Naive thymus-derived CD4-positive, alpha-beta T cell (primary cell): ENCODE measurements at regions not wholly inside any gene's neighbourhood (a gene's known extent, or its start where the extent isn't known, plus 50 kb on each side); places are given as distances from the start of the nearest gene placed in this dataset.

Source experiments
- ATAC-seq: fragments of 150-1000 bp; cut with Tn5 transposase; 2 replicates; pipeline ENCODE4 v1.10.0; 2021; ENCODE audit warnings: mild to moderate bottlenecking, moderate library complexity
- CTCF ChIA-PET: fragments of 350-600 bp; sonication (Branson Sonifier 250); formaldehyde crosslinking; loops from one replicate; lab custom pipeline; 2021; ENCODE audit warnings: antibody characterized with exemption; lab: Charles Lee
- POLR2A ChIA-PET: fragments of 350-600 bp; sonication (Branson Sonifier 250); formaldehyde crosslinking; loops from one replicate; lab custom pipeline; 2021; ENCODE audit warnings: antibody characterized with exemption, inconsistent platforms; lab: Charles Lee
- DNase-seq, 9 donors: peaks; one replicate each; pipeline versions ENCODE4 v3.0.0 to v3.0.0-alpha.2; 2020 to 2022; ENCODE audit warnings: mixed read lengths in 1 of 9
- H3K27ac ChIP-seq: one replicate; pipeline ENCODE4 v1.7.0; 2013; ENCODE audit warnings: mild to moderate bottlenecking, low read depth, low read length, moderate library complexity
- H3K27me3 ChIP-seq, 2 donors: one replicate each; pipeline ENCODE4 v1.7.0; 2013; ENCODE audit warnings: low read length in 2 of 2, mild to moderate bottlenecking in 2 of 2, moderate library complexity in 2 of 2; ENCODE audit not compliant: control insufficient read depth in 2 of 2, insufficient read depth in 2 of 2
- H3K36me3 ChIP-seq, 3 experiments: 1 replicate in 2 of 3; 2 replicates in 1 of 3; pipeline ENCODE4 v1.7.0; 2013; ENCODE audit warnings: low read length in 3 of 3, mild to moderate bottlenecking in 3 of 3, moderate library complexity in 1 of 3; ENCODE audit not compliant: insufficient read depth in 3 of 3, control insufficient read depth in 2 of 3
- H3K4me1 ChIP-seq, 2 donors: one replicate each; pipeline ENCODE4 v1.7.0; 2013; ENCODE audit warnings: low read length in 2 of 2, mild to moderate bottlenecking in 2 of 2, moderate library complexity in 1 of 2; ENCODE audit not compliant: control insufficient read depth in 2 of 2, insufficient read depth in 2 of 2
- H3K4me3 ChIP-seq: 2 replicates; pipeline ENCODE4 v1.7.0; 2013; ENCODE audit warnings: mild to moderate bottlenecking, low read length
- H3K9me3 ChIP-seq, 3 experiments: 1 replicate in 2 of 3; 2 replicates in 1 of 3; pipeline ENCODE4 v1.7.0; 2013; ENCODE audit warnings: low read length in 3 of 3; ENCODE audit not compliant: control insufficient read depth in 2 of 3
- H3K27ac Mint-ChIP-seq, 9 donors: one replicate each; pipeline ENCODE4 v1.8.0; 2020 to 2022; ENCODE audit warnings: mixed read lengths in 9 of 9, mild to moderate bottlenecking in 8 of 9, moderate library complexity in 5 of 9, inconsistent platforms in 2 of 9
- H3K27me3 Mint-ChIP-seq, 5 donors: one replicate each; pipeline ENCODE4 v1.8.0; 2021 to 2022; ENCODE audit warnings: mixed read lengths in 5 of 5, mild to moderate bottlenecking in 1 of 5
- H3K36me3 Mint-ChIP-seq, 5 donors: one replicate each; pipeline ENCODE4 v1.8.0; 2020 to 2022; ENCODE audit warnings: mixed read lengths in 5 of 5, mild to moderate bottlenecking in 3 of 5, inconsistent platforms in 1 of 5
- H3K4me1 Mint-ChIP-seq, 7 donors: one replicate each; pipeline ENCODE4 v1.8.0; 2020 to 2022; ENCODE audit warnings: mixed read lengths in 7 of 7, mild to moderate bottlenecking in 3 of 7, inconsistent platforms in 1 of 7
- H3K4me3 Mint-ChIP-seq, 10 donors: one replicate each; pipeline ENCODE4 v1.8.0; 2020 to 2022; ENCODE audit warnings: mild to moderate bottlenecking in 10 of 10, mixed read lengths in 10 of 10, moderate library complexity in 6 of 10, inconsistent platforms in 2 of 10
- H3K9me3 Mint-ChIP-seq, 11 donors: one replicate each; pipeline ENCODE4 v1.8.0; 2020 to 2022; ENCODE audit warnings: mixed read lengths in 11 of 11, mild to moderate bottlenecking in 4 of 11, inconsistent platforms in 1 of 11, moderate library complexity in 1 of 11
- intact Hi-C, 2 donors: fragments of 100-400 bp; cut with micrococcal nuclease; formaldehyde crosslinking; loops; one replicate each; pipeline ENCODE4 v1.15.1; 2023

- peaks cover 0 to 6% (median 0%) of the 10 kb centered on the region in 11 donors for H3K9me3 Mint-ChIP-seq
- CTCF ChIA-PET, result no interaction called here
- ATAC-seq (no peak), DNase-seq (no peak)
- no peaks in the 10 kb centered on the region for H3K27me3 ChIP-seq
- POLR2A ChIA-PET, result no interaction called here
- H3K4me3 Mint-ChIP-seq, result no peak overlapping the region
- H3K27me3 Mint-ChIP-seq, result peaks cover 0 to 4% (median 0%) of the 10 kb centered on the region in 5 donors
- no peak overlapping the region for H3K4me3 ChIP-seq
- no peaks in the 10 kb centered on the region for H3K36me3 ChIP-seq
- no peaks in the 10 kb centered on the region for H3K36me3 Mint-ChIP-seq
- no peak overlapping the region for H3K27ac Mint-ChIP-seq
- intact Hi-C loops, result no loop called here
- no peaks in the 10 kb centered on the region for H3K4me1 ChIP-seq
- H3K27ac ChIP-seq, result no peak overlapping the region
- H3K9me3 ChIP-seq, result no peaks in the 10 kb centered on the region
- H3K4me1 Mint-ChIP-seq, result no peaks in the 10 kb centered on the region
These were observed 167.7 kb downstream of the ZNF518B start for GRCh38 chr4:10289538-10289906.

GRCh38 chr4:10288830-10289537 lies 168.2 kb downstream of the ZNF518B start:
- CTCF ChIA-PET, result interaction anchor here (0.5 kb wide), 1 partner anchor 279 kb away, joined by 3 read pairs; no protein-coding TSS in a partner anchor
- Mint-ChIP-seq H3K36me3 (no peaks in the 10 kb centered on the region), H3K27me3 (peaks cover 0 to 4% (median 0%) of the 10 kb centered on the region in 5 donors), H3K4me1 (no peaks in the 10 kb centered on the region), H3K27ac (no peak overlapping the region), H3K4me3 (no peak overlapping the region), H3K9me3 (peaks cover 0 to 6% (median 0%) of the 10 kb centered on the region in 11 donors)
- intact Hi-C loops, result no loop called here
- no peaks in the 10 kb centered on the region for H3K36me3 ChIP-seq
- no peak overlapping the region for H3K27ac ChIP-seq
- POLR2A ChIA-PET, result no interaction called here
- H3K27me3 ChIP-seq, result no peaks in the 10 kb centered on the region
- no peaks in the 10 kb centered on the region for H3K4me1 ChIP-seq
- ATAC-seq (no peak), DNase-seq (no peak)
- H3K4me3 ChIP-seq, result no peak overlapping the region
- no peaks in the 10 kb centered on the region for H3K9me3 ChIP-seq

- Mint-ChIP-seq H3K4me3 (no peak overlapping the region), H3K9me3 (no peaks in the 10 kb centered on the region), H3K27me3 (peaks cover 0 to 4% (median 0%) of the 10 kb centered on the region in 5 donors), H3K27ac (no peak overlapping the region), H3K36me3 (no peaks in the 10 kb centered on the region), H3K4me1 (no peaks in the 10 kb centered on the region)
- Histone ChIP-seq H3K27me3 (no peaks in the 10 kb centered on the region), H3K4me3 (no peak overlapping the region), H3K9me3 (no peaks in the 10 kb centered on the region), H3K4me1 (no peaks in the 10 kb centered on the region), H3K36me3 (no peaks in the 10 kb centered on the region), H3K27ac (no peak overlapping the region)
- intact Hi-C loops, result no loop called here
- ATAC-seq (no peak), DNase-seq (no peak)
- ChIA-PET CTCF (no interaction called here), POLR2A (no interaction called here)
These were observed 168.4 kb upstream of the WDR1 start for GRCh38 chr4:10285028-10285427.

GRCh38 chr4:10283761-10284160 lies 167.2 kb upstream of the WDR1 start:
- H3K27me3 Mint-ChIP-seq, result peaks cover 0 to 4% (median 0%) of the 10 kb centered on the region in 5 donors
- H3K4me3 Mint-ChIP-seq, result no peak overlapping the region
- CTCF ChIA-PET, result no interaction called here
- H3K9me3 Mint-ChIP-seq, result no peaks in the 10 kb centered on the region
- no peaks in the 10 kb centered on the region for H3K27me3 ChIP-seq
- no peak overlapping the region for H3K27ac Mint-ChIP-seq
- intact Hi-C loops, result no loop called here
- no peaks in the 10 kb centered on the region for H3K36me3 ChIP-seq
- POLR2A ChIA-PET, result no interaction called here
- DNase-seq (no peak), ATAC-seq (no peak)
- H3K4me1 Mint-ChIP-seq, result no peaks in the 10 kb centered on the region
- H3K27ac ChIP-seq, result no peak overlapping the region
- no peaks in the 10 kb centered on the region for H3K36me3 Mint-ChIP-seq
- no peaks in the 10 kb centered on the region for H3K4me1 ChIP-seq
- no peaks in the 10 kb centered on the region for H3K9me3 ChIP-seq
- H3K4me3 ChIP-seq, result no peak overlapping the region

- POLR2A ChIA-PET, result interaction anchor here (0.6 kb wide), 1 partner anchor 628 kb away, joined by 3 read pairs; no protein-coding TSS in a partner anchor
- H3K4me3 ChIP-seq, result no peak overlapping the region
- Mint-ChIP-seq H3K27ac (no peak overlapping the region), H3K9me3 (no peaks in the 10 kb centered on the region), H3K4me3 (no peak overlapping the region), H3K4me1 (no peaks in the 10 kb centered on the region), H3K36me3 (no peaks in the 10 kb centered on the region), H3K27me3 (no peaks in the 10 kb centered on the region)
- no peaks in the 10 kb centered on the region for H3K9me3 ChIP-seq
- H3K36me3 ChIP-seq, result no peaks in the 10 kb centered on the region
- intact Hi-C loops, result no loop called here
- ATAC-seq (no peak), DNase-seq (no peak)
- no peak overlapping the region for H3K27ac ChIP-seq
- H3K4me1 ChIP-seq, result no peaks in the 10 kb centered on the region
- no peaks in the 10 kb centered on the region for H3K27me3 ChIP-seq
- CTCF ChIA-PET, result interaction anchor here (0.6 kb wide), 1 partner anchor 202 kb away, joined by 4 read pairs; no protein-coding TSS in a partner anchor
These were observed 165.4 kb upstream of the WDR1 start for GRCh38 chr4:10281996-10282395.

GRCh38 chr4:10279261-10279660 lies 162.7 kb upstream of the WDR1 start:
- Histone ChIP-seq H3K36me3 (no peaks in the 10 kb centered on the region), H3K4me3 (no peak overlapping the region), H3K27ac (no peak overlapping the region), H3K27me3 (no peaks in the 10 kb centered on the region), H3K9me3 (no peaks in the 10 kb centered on the region), H3K4me1 (no peaks in the 10 kb centered on the region)
- ChIA-PET POLR2A (no interaction called here), CTCF (no interaction called here)
- Mint-ChIP-seq H3K27ac (no peak overlapping the region), H3K4me3 (no peak overlapping the region), H3K9me3 (no peaks in the 10 kb centered on the region), H3K4me1 (no peaks in the 10 kb centered on the region), H3K27me3 (peaks cover 0 to 3% (median 0%) of the 10 kb centered on the region in 5 donors), H3K36me3 (no peaks in the 10 kb centered on the region)
- ATAC-seq (no peak), DNase-seq (no peak)
- intact Hi-C loops, result no loop called here

GRCh38 chr4:10278071-10278470 lies 161.5 kb upstream of the WDR1 start:
- Histone ChIP-seq H3K27me3 (no peaks in the 10 kb centered on the region), H3K4me1 (no peaks in the 10 kb centered on the region), H3K36me3 (no peaks in the 10 kb centered on the region), H3K4me3 (no peak overlapping the region), H3K27ac (no peak overlapping the region), H3K9me3 (no peaks in the 10 kb centered on the region)
- H3K9me3 Mint-ChIP-seq, result no peaks in the 10 kb centered on the region
- no peaks in the 10 kb centered on the region for H3K4me1 Mint-ChIP-seq
- ATAC-seq (no peak), DNase-seq (no peak)
- no peak overlapping the region for H3K27ac Mint-ChIP-seq
- intact Hi-C loops, result no loop called here
- ChIA-PET CTCF (no interaction called here), POLR2A (no interaction called here)
- no peaks in the 10 kb centered on the region for H3K36me3 Mint-ChIP-seq
- no peak overlapping the region for H3K4me3 Mint-ChIP-seq
- H3K27me3 Mint-ChIP-seq, result peaks cover 0 to 3% (median 0%) of the 10 kb centered on the region in 5 donors
